ENCODE measurements at regions not wholly inside any gene's neighbourhood (a gene's known extent, or its start where the extent isn't known, plus 50 kb on each side); places are given as distances from the start of the nearest gene placed in this dataset.
"Not testable (repeated sequence)": the region's sequence is repeated elsewhere in the genome, so short reads cannot be mapped to it uniquely, and the experiment has no call there.

DNA sequence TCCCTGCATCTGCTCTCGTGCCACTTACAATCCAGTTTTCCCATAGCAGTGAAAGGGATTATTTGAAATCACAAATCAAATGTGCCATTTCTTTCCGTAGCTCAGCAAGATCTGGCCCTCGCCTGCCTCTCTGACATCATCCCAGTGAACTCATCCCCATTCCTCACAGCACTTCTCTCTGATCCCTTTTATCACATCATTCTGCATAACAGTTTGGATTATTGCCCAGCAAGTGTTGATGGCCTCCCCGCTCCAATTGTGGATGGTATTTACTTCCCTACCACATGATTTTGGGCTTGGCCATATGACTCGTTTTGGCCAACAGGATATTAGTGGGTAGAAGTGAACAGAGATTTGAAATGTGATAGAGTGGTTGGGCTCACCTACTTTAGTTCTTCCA, 185.0 kb downstream of the NPIPA7 start:
- DNase-seq = not testable (repeated sequence)

DNA sequence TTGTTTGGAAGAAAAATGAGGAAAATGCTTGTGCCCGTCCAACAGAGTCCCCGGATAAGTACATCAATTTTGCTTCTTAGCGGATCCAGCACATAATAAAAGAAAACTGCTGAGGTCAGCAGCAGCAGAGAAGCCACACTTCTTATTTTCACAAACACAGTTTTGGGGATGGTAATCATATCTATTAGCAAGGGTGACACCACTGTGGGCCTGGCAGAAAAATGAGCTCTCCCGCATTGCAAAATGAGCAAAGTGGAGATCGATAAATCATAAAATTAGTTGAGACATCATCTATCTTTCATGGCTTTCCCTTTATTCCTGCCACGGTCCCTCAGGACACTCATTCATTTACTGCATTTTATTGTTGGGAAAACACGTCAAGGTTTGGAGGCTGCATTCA, 186.4 kb downstream of the NPIPA7 start:
- not testable (repeated sequence) for DNase-seq

GRCh38 chr16:16570055-16570454, 191.1 kb downstream of the NPIPA7 start:
- DNase-seq = not testable (repeated sequence)

DNA sequence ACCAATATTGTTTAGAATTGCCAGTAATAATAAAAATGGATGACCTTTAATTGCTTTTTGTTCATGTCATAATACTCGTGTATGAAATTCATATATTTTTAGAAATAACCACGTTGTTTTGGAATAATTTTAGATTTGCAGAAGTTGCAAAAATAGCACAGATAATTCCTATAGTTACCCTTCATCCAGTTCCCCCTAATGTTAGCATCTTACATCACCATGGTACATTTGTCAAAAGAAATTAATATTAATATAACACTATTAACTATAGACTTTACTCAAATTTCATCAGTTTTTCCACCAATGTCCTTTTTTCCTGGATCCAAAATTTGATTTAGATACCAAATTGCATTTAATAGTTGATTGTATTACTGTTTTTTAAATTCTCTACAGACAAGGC, 191.9 kb downstream of the NPIPA7 start:
- not testable (repeated sequence) for DNase-seq

DNA sequence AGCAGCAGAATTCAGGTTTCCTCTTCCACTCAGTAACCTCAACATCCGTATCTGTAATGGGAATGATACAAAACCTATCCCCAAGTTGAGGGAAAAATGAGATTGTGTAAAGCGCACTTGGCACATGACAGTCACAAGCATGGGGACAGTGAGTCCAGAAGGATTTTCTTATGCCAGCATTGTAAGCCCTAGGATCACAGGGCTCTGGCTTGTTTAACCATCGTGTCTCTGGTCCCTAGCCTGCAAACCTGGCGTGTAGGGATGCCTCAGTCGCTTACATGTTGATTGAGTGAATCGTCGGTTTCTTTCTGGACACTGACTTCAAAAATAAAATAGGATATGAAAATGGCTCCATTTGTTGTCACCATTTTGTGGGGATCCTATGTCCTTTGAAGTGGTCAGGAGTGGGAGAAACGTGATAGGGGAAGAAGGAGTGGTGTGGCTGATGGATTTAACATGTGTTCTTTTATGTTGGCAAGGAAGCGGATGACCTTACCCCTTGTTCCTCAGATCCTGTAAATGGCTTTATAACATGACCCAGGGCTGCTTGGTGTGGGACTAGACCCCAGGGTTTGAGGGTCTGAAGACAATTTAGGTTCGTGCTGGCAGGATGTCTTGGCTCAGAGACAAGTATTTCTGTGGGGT, 193.3 kb downstream of the NPIPA7 start:
- DNase-seq = not testable (repeated sequence)

DNA sequence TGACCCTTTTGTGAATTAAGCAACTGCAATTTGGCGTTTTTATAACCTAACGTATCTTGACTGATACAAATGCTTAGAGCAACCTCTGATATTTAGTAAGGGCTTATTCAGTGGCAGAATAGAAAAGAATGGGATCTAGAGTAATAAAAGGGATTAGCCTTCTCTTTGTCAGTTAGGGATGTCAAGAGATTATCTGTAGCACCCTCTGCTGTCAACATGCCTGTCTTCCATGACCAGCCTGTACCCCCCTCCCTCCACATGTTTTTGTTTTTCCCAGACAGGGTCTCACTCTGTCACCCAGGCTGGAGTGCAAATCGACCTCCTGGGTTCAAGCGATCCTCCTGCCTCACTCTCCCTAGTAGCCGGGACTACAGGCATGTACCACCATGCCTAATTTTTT, 198.1 kb downstream of the NPIPA7 start:
- DNase-seq = not testable (repeated sequence)

DNA sequence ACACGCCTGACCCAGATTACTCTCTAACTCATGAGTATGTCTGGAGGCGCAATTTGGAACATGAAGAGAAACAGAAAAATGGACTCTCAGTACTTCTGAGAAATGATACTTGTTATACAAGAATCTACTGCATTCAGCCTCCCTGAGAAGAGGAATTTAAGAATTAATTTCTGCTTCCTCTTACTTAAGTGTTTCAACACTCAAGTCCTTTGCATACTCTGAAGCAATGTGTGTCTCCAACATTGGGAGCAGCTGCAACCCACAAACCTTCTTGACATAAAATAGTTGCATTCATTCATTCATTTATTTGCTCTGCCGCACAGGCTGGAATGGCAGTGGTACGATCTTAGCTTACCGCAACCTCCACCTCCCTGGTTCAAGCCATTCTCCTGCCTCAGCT, 199.8 kb downstream of the NPIPA7 start:
- DNase-seq = no peak

- not testable (repeated sequence) for DNase-seq
Observed at GRCh38 chr16:16582916-16583315, 204.0 kb downstream of the NPIPA7 start.

DNA sequence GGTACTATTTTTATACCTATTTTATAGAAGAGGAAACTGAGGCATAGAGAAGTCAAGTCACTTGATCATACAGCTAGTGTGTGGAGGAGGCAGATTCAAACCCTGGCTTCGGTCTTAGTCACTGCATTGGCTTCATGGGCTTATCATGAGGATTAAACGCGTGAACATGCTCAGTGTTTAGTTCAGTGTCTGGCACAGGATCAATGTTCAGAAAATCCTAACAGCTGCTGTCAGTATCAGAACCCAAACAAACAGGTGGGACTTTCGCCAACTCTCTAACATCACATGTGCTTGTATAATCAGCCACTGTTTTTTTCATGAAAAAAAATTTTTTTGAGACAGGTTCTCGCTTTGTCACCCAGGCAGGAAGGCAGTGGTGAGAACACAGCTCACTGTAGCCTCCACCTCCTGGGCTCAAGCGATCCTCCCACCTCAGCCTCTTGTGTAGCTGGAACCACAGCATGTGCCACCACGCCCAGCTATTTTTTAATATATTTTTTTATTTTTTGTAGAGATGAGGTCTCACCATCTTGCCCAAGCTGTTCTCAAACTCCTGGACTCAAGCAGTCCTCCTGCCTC, 207.2 kb downstream of the NPIPA7 start:
- DNase-seq = not testable (repeated sequence)

GRCh38 chr16:16586969-16587368, 208.0 kb downstream of the NPIPA7 start:
- not testable (repeated sequence) for DNase-seq

- DNase-seq = not testable (repeated sequence)
Observed at GRCh38 chr16:16588436-16588835, 209.5 kb downstream of the NPIPA7 start.

DNA sequence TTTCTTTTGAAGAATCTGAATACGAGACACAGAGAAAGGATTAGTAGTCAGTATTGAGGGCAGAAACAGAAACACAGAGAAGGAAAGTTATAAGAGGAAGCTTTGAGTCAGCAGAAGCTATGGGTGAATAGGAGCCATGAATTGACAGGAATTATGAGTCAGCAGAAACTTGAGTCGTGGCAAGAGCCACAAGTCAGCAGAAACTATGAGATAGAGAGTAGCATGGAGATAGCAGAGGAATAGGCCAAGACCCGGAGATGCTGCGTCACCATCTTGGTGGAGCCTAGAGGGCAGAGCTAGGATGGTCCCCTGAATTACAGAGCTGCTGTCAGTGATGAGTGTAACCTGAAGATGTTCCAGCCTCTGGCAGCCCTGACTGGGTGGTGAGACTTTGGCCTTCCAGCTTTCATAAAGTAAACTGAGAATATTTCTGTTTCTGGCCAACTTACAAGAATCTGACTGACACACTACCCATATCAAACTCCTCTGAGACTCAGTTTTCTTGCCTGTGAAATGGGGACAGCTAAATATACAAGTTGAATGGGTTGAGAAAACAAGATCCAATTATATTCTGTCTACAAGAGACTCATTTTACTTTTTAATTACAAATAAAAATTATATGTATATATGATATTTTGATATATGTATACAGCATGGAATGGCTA, 211.8 kb downstream of the NPIPA7 start:
- not testable (repeated sequence) for DNase-seq

DNA sequence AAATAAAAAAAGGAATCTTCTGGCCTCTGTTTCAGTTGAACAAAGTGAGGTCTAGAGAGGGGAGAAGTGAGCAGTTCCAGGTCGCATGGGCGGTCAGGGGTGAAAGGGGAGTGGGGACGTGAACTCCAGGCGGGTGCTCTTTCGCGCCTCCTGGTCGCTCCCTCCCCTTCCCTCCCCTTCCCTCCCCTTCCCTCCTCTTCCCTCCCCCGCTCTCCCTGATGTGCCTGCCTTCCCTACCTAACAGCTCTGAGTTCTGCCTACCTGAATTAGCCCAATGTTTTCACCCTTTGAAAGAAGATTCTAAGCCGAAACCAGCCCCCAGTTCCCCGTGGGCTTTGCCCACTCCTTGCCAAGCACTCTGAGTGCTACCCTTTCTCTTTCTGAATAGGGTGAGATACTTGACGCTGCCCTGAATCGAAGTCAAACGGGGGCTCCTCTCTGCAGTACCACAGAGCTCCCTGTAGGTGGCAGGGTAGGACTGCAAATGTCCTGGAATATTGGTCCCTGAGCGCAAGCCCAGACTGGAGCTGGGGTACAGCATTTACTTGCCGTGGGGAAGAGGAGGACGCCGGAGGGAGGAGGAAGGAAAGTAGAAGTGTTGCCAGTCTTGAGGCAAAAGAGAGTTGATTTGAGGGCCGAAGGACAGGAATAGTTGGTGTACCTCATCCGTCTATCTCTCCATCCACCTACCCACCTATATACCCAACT, 214.4 kb downstream of the NPIPA7 start:
- peak in 1 of 4 experiments; percentile 6 for DNase-seq

GRCh38 chr16:16595029-16595718, 216.2 kb downstream of the NPIPA7 start:
- not testable (repeated sequence) for DNase-seq

- DNase-seq = not testable (repeated sequence)
Observed at GRCh38 chr16:16601239-16601638, 222.3 kb downstream of the NPIPA7 start.

GRCh38 chr16:16607401-16608082, 228.6 kb downstream of the NPIPA7 start:
- DNase-seq = not testable (repeated sequence)

- not testable (repeated sequence) for DNase-seq
Observed at GRCh38 chr16:16609627-16610026, 230.7 kb downstream of the NPIPA7 start.

DNA sequence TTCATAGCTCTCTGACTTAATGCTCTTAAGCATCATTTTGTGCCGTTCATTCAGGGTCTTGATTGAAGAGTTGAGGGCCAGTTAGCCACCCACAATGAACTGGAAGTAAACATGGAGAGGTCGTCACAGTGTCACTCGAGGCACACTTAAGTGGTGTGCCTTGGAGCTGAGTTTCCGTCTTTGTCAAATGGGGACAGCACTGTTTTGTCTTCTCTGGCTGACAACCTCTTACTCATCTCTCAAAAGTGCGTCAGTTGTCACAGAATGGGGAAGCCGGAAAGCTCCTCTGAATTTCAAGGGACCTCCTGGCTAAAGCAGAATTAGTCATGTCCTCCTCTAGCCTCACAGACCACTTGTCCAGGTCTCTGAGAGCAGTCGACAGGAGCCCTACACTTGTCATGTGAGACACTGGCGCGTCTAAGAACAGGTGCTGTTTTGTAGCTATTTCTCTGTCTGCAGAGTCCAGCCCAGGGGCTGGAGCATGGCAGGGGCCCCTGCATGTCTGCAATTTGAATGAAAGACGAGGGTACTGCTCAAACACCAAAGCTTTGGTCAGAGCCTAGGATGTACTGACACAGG, 231.5 kb downstream of the NPIPA7 start:
- not testable (repeated sequence) for DNase-seq

- not testable (repeated sequence) for DNase-seq
Observed at GRCh38 chr16:16613212-16613611, 234.3 kb downstream of the NPIPA7 start.

DNA sequence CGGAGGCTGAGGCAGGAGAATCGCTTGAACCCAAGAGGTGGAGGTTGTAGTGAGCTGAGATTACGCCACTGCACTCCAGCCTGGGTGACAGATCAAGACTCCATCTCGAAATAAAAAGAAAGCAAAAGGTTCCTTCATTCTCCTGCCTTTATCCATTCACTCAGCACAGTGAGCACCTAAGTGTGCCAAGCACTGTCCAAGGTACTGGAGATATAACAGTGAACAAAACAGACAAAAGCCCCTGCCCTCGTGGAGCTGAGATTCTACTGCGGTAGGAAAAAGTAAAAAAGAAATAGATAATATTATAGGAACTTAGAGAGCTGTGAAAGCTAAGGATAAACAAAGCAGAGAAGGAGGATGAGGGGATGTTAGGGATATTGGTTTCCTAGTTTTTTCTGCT, 235.5 kb downstream of the NPIPA7 start:
- not testable (repeated sequence) for DNase-seq

- not testable (repeated sequence) for DNase-seq
Observed at GRCh38 chr16:16618963-16619465, 240.1 kb downstream of the NPIPA7 start.

- not testable (repeated sequence) for DNase-seq
Observed at GRCh38 chr16:16624367-16624766, 245.4 kb downstream of the NPIPA7 start.

Measured in activated CD4-positive, CD25-positive, alpha-beta regulatory T cell (primary cell).